Fibroblast of lung (primary cell): ENCODE measurements at regions not wholly inside any gene's neighbourhood (a gene's known extent, or its start where the extent isn't known, plus 50 kb on each side); places are given as distances from the start of the nearest gene placed in this dataset.

Source experiments
- DNase-seq, 2 donors: peaks; one replicate each; pipeline versions ENCODE4 v3.0.0 to v3.0.0-alpha.2; 2010; ENCODE audit warnings: low read depth in 2 of 2
- H2AFZ ChIP-seq: 2 replicates; pipeline ENCODE4 v1.5.1; 2012; ENCODE audit warnings: low read length, control low read depth, inconsistent platforms
- H3K27ac ChIP-seq: 2 replicates; pipeline ENCODE4 v1.5.1; 2011; ENCODE audit warnings: low read length, control low read depth; ENCODE audit not compliant: insufficient read depth
- H3K27me3 ChIP-seq: 2 replicates; pipeline ENCODE4 v1.5.1; 2011; ENCODE audit warnings: mild to moderate bottlenecking, low read length; ENCODE audit not compliant: control insufficient read depth, insufficient read depth
- H3K36me3 ChIP-seq: 2 replicates; pipeline ENCODE4 v1.5.1; 2011; ENCODE audit warnings: low read length; ENCODE audit not compliant: control insufficient read depth, insufficient read depth
- H3K4me1 ChIP-seq: 2 replicates; pipeline ENCODE4 v1.5.1; 2011; ENCODE audit warnings: low read length; ENCODE audit not compliant: control insufficient read depth, insufficient read depth; ENCODE audit errors: extremely low read depth
- H3K4me2 ChIP-seq: 2 replicates; pipeline ENCODE4 v1.5.1; 2011; ENCODE audit warnings: low read length, control low read depth; ENCODE audit not compliant: insufficient read depth; ENCODE audit errors: extremely low read depth
- H3K4me3 ChIP-seq, 4 experiments: fragments of 200-600 bp in 1 of 4; sonication (generic) in 1 of 4; replicated peaks in 1 of 4; 2 replicates each; pipeline ENCODE4 v1.5.1; 2011 to 2016; ENCODE audit warnings: low read length in 4 of 4, low read depth in 3 of 4, mild to moderate bottlenecking in 3 of 4, control low read depth in 2 of 4, inconsistent platforms in 1 of 4, mixed read lengths in 1 of 4; ENCODE audit not compliant: insufficient read depth in 1 of 4; ENCODE audit errors: control extremely low read depth in 1 of 4
- H3K79me2 ChIP-seq: 2 replicates; pipeline ENCODE4 v1.5.1; 2012; ENCODE audit warnings: mild to moderate bottlenecking, low read length, inconsistent platforms; ENCODE audit not compliant: control insufficient read depth, insufficient read depth
- H3K9ac ChIP-seq: 2 replicates; pipeline ENCODE4 v1.5.1; 2011; ENCODE audit warnings: mild to moderate bottlenecking, low read length, control low read depth; ENCODE audit not compliant: insufficient read depth
- H3K9me3 ChIP-seq: 2 replicates; pipeline ENCODE4 v1.5.1; 2012; ENCODE audit warnings: low read depth, low read length; ENCODE audit not compliant: control insufficient read depth, insufficient read depth
- H4K20me1 ChIP-seq: 2 replicates; pipeline ENCODE4 v1.5.1; 2011; ENCODE audit warnings: low read length; ENCODE audit not compliant: control insufficient read depth, insufficient read depth; ENCODE audit errors: extremely low read depth
- EZH2 ChIP-seq: IDR thresholded peaks from 2 replicates; pipeline ENCODE4 v1.5.1; 2012; ENCODE audit warnings: low read length, control low read depth, mild to moderate bottlenecking; ENCODE audit errors: missing control alignments
- TF ChIP-seq, protein P1 (sequence below), 2 donors: IDR thresholded peaks in 1 of 2; conservative IDR thresholded peaks in 1 of 2; 1 replicate in 1 of 2; 2 replicates in 1 of 2; pipeline ENCODE4 v1.5.1; 2011 to 2012; ENCODE audit warnings: low read length in 2 of 2, control low read depth in 1 of 2, inconsistent platforms in 1 of 2, low read depth in 1 of 2, mild to moderate bottlenecking in 1 of 2

DNA sequence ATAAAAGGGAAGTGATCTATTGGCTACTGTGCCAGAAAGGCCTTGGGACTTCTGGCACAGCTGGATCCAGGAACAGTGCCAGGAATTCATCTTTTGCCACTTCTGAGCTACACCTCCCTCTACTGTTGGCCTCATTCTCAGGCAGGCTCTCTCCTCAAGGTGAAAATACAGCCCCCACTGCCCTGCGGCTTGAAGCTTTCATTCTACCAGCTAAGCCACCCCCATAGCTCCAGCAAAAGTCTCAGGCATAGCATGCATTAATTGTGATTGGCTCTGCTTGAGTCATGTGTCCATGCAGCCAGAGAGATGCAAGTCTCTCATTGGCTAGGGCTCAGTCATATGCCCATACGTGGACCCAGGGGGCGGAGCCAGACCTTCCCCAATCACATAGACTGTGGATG is 142.4 kb downstream of the TPRA1 start:
- no peak for TF ChIP-seq EZH2
- TF ChIP-seq, protein P1, sequence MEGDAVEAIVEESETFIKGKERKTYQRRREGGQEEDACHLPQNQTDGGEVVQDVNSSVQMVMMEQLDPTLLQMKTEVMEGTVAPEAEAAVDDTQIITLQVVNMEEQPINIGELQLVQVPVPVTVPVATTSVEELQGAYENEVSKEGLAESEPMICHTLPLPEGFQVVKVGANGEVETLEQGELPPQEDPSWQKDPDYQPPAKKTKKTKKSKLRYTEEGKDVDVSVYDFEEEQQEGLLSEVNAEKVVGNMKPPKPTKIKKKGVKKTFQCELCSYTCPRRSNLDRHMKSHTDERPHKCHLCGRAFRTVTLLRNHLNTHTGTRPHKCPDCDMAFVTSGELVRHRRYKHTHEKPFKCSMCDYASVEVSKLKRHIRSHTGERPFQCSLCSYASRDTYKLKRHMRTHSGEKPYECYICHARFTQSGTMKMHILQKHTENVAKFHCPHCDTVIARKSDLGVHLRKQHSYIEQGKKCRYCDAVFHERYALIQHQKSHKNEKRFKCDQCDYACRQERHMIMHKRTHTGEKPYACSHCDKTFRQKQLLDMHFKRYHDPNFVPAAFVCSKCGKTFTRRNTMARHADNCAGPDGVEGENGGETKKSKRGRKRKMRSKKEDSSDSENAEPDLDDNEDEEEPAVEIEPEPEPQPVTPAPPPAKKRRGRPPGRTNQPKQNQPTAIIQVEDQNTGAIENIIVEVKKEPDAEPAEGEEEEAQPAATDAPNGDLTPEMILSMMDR (conservative IDR thresholded peaks at IDR 0.05 in 1 of 2, IDR thresholded peaks at IDR 0.05 in 1 of 2; ENCODE audit: low read depth in 1 of 2, low read length in 2 of 2), result no peak
- H2AFZ ChIP-seq, result no peak overlapping the region
- no peak overlapping the region for H3K27ac ChIP-seq
- no peaks in the 10 kb centered on the region for H3K79me2 ChIP-seq
- H3K9me3 ChIP-seq, result no peaks in the 10 kb centered on the region
- no peak overlapping the region for H3K4me2 ChIP-seq
- H4K20me1 ChIP-seq, result no peaks in the 10 kb centered on the region
- no peak for DNase-seq
- no peak overlapping the region for H3K4me3 ChIP-seq
- H3K27me3 ChIP-seq, result no peaks in the 10 kb centered on the region
- no peak overlapping the region for H3K9ac ChIP-seq
- no peaks in the 10 kb centered on the region for H3K36me3 ChIP-seq
- H3K4me1 ChIP-seq, result no peaks in the 10 kb centered on the region

DNA sequence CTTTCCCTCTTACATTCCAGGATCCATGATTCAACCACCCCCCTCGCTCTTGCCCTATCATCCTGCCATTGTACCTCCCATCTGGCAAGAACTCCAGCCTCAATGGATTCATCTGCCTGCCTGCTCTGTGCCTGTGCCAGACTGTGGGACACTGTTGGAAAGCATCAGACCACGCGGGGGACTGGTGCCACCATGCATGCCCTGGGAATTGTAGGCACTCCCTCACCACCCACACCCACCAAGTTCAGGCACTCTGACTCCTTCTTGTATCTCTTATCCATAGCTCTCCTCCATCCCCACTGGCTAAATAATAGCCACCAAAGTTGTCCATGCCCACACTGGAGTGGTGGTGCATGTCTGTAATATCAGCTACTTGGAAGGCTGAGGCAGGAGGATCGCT is 143.8 kb downstream of the TPRA1 start:
- Histone ChIP-seq H3K36me3 (no peaks in the 10 kb centered on the region), H3K4me1 (no peaks in the 10 kb centered on the region), H4K20me1 (no peaks in the 10 kb centered on the region), H3K27ac (no peak overlapping the region), H3K79me2 (no peaks in the 10 kb centered on the region), H3K4me2 (no peak overlapping the region), H2AFZ (no peak overlapping the region), H3K27me3 (no peaks in the 10 kb centered on the region), H3K9me3 (no peaks in the 10 kb centered on the region), H3K4me3 (no peak overlapping the region), H3K9ac (no peak overlapping the region)
- TF ChIP-seq, protein P1 (conservative IDR thresholded peaks at IDR 0.05 in 1 of 2, IDR thresholded peaks at IDR 0.05 in 1 of 2; ENCODE audit: low read depth in 1 of 2, low read length in 2 of 2), result no peak
- no peak for TF ChIP-seq EZH2
- no peak for DNase-seq

DNA sequence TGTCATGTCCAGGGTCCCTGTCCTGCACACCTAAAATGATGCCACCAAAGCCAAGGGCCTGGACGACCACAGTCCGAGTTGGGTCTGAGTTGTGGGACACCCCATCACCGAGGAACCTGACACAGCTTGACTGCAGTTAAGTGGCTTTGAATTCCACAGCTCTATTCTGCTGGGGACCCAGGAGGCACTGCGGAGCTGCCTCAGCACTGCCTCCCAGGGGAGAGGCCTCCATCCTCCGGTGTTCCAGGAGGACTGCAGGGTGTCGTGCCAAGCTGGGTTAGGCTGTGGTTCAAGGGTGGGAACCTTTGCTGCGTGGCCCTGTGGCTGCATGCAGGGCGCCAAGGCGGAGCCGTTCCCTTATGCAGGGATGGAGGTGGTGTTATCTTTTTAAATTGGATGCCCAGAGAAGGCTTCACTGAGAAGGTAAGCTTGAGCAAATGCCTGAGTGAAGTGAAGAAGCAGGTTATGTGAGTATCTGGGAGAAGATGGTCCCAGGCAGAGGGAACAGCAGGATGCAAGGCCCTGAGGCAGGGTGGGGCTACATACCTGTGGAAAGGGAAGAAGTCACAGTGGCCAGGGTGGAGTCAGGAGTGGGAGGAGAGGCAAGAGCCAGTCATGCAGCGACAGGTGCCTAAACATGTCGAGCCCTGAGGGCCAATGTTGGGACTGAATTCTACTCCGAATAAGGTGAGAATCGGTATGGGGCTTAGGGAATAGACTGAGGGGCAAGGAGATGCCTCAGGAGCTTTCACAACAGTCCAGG is 144.8 kb downstream of the TPRA1 start:
- Histone ChIP-seq H3K27ac (no peak overlapping the region), H4K20me1 (no peaks in the 10 kb centered on the region), H3K27me3 (no peaks in the 10 kb centered on the region), H2AFZ (no peak overlapping the region), H3K4me1 (no peaks in the 10 kb centered on the region), H3K36me3 (no peaks in the 10 kb centered on the region), H3K4me3 (no peak overlapping the region), H3K9me3 (no peaks in the 10 kb centered on the region), H3K79me2 (no peaks in the 10 kb centered on the region), H3K9ac (no peak overlapping the region), H3K4me2 (no peak overlapping the region)
- no peak for DNase-seq
- no peak for TF ChIP-seq EZH2
- TF ChIP-seq, protein P1 (conservative IDR thresholded peaks at IDR 0.05 in 1 of 2, IDR thresholded peaks at IDR 0.05 in 1 of 2; ENCODE audit: low read depth in 1 of 2, low read length in 2 of 2), result no peak
